ENCODE measurements at regions not wholly inside any gene's neighbourhood (a gene's known extent, or its start where the extent isn't known, plus 50 kb on each side); places are given as distances from the start of the nearest gene placed in this dataset.

DNA sequence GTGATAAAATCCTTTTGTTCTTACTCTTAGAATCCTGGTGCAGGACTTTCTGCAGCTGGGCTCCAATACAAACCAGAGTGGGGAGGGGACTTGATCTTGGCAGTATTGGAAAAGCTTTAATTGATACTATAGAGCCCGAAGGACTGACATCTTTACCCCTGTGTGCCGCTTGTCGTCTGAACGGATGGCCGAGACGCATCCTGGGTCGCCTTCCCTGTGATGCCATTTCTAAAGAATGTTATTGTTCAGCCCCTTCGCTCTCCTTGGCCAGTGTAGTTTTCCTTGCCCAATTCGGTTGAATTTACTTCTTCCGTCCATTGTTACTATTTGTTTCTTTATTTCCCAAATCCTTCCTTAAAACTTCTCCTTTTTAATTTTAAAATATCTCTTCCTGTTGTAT is 80.9 kb downstream of the CLDN34 start:
- H3K27me3 ChIP-seq (ENCODE audit: insufficient read depth in 3 of 3, low read length in 2 of 3), result no peaks in the 10 kb centered on the region
- WGBS, 3 donors, result 46 to 66% (median 56%) methylated on average over 9 to 10 of the region's 10 CpGs
- ATAC-seq (no peak), DNase-seq (no peak)
- intact Hi-C loops (cut with DNase I), result no loop called here
- TF ChIP-seq, protein P1, sequence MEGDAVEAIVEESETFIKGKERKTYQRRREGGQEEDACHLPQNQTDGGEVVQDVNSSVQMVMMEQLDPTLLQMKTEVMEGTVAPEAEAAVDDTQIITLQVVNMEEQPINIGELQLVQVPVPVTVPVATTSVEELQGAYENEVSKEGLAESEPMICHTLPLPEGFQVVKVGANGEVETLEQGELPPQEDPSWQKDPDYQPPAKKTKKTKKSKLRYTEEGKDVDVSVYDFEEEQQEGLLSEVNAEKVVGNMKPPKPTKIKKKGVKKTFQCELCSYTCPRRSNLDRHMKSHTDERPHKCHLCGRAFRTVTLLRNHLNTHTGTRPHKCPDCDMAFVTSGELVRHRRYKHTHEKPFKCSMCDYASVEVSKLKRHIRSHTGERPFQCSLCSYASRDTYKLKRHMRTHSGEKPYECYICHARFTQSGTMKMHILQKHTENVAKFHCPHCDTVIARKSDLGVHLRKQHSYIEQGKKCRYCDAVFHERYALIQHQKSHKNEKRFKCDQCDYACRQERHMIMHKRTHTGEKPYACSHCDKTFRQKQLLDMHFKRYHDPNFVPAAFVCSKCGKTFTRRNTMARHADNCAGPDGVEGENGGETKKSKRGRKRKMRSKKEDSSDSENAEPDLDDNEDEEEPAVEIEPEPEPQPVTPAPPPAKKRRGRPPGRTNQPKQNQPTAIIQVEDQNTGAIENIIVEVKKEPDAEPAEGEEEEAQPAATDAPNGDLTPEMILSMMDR (IDR thresholded peaks at IDR 0.05), result no peak
- no peaks in the 10 kb centered on the region for H3K9me3 ChIP-seq
- H3K4me3 ChIP-seq, result no peak overlapping the region
- peaks cover 20% of the 10 kb centered on the region for H3K4me1 ChIP-seq
- no peak overlapping the region for H3K27ac ChIP-seq
- no peaks in the 10 kb centered on the region for H3K36me3 ChIP-seq (ENCODE audit: insufficient read depth in 1 of 2, low read depth in 1 of 2)

DNA sequence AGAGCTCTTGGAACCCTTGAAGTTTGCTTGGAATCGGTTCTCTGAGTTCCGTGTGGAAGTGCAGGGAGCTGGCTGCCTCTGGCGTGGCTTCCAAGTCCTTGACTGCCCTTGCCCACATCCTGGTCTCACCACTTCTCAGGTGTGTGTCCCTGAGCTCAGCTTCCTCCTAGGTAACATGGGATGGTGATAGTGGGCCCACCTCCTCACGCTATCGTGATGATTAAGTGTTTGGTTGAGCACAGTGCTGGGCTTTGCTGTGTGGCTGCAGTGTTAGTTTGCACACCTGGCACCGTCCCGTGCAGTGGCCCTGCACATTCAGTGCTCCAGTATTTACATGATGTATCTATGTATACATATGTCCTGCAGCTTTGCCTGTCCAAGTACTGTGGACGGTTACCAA is 81.5 kb downstream of the CLDN34 start:
- intact Hi-C loops (cut with DNase I), result no loop called here
- DNase-seq, result no peak
- TF ChIP-seq, protein P1 (IDR thresholded peaks at IDR 0.05), result no peak
- peaks cover 23% of the 10 kb centered on the region for H3K4me1 ChIP-seq
- no peak for ATAC-seq
- no peak overlapping the region for H3K27ac ChIP-seq
- H3K4me3 ChIP-seq, result no peak overlapping the region
- H3K27me3 ChIP-seq (ENCODE audit: insufficient read depth in 3 of 3, low read length in 2 of 3), result no peaks in the 10 kb centered on the region
- 45 to 66% (median 58%) methylated on average over 7 to 8 of the region's 8 CpGs for WGBS, 3 donors
- no peaks in the 10 kb centered on the region for H3K9me3 ChIP-seq
- no peaks in the 10 kb centered on the region for H3K36me3 ChIP-seq (ENCODE audit: insufficient read depth in 1 of 2, low read depth in 1 of 2)

DNA sequence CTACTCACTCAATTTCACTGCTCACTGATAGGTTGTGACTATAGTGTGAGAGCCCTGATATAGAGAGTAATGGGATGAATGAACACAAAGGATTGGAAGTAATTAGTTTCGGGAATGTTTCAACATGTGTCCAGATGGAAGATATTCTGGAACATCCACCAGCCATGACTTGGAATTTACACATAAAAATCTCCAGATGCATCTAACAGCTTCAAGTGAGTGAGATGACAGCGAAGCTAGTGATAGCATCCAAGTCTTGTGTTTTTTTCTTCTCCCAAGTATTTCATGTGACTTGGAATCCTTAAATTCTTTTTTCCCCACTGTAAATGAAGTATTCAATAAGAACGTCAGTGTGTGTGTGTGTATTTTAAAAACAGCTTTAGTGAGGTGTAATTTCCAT is 82.1 kb downstream of the CLDN34 start:
- intact Hi-C loops (cut with DNase I), result no loop called here
- whole genome bisulfite sequencing, 3 donors, result 65 to 72% (median 69%) methylated on average over 3 of the region's 3 CpGs
- ATAC-seq (no peak), DNase-seq (no peak)
- Histone ChIP-seq H3K4me1 (peaks cover 24% of the 10 kb centered on the region), H3K27me3 (ENCODE audit: insufficient read depth in 3 of 3, low read length in 2 of 3) (no peaks in the 10 kb centered on the region), H3K4me3 (no peak overlapping the region), H3K27ac (no peak overlapping the region), H3K9me3 (no peaks in the 10 kb centered on the region), H3K36me3 (ENCODE audit: insufficient read depth in 1 of 2, low read depth in 1 of 2) (no peaks in the 10 kb centered on the region)
- TF ChIP-seq, protein P1 (IDR thresholded peaks at IDR 0.05), result no peak

DNA sequence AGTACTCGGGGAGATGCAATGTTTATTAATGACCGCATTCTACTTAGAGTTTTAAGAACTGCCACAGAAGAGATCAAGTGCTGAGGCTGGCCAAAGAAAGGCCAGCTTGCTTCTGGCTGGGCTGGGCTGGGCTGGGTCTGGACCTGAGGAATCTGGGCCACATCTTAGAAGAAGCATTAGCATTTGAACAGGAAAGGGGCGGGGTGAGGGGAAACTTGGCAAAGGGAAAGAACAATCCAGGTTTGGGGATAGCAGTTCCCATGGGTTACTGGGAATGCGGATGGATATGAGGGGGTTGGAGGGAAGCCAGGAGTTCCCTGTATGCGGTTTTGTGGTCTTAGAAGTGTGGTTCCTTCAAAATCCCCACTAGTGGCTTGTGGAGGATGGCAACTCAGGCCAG is 83.3 kb downstream of the CLDN34 start:
- DNase-seq (peak in 1 of 2 donors; percentile 56), ATAC-seq (no peak)
- intact Hi-C loops (cut with DNase I), result no loop called here
- Histone ChIP-seq H3K27ac (no peak overlapping the region), H3K4me1 (peaks cover 24% of the 10 kb centered on the region), H3K36me3 (ENCODE audit: insufficient read depth in 1 of 2, low read depth in 1 of 2) (no peaks in the 10 kb centered on the region), H3K27me3 (ENCODE audit: insufficient read depth in 3 of 3, low read length in 2 of 3) (no peaks in the 10 kb centered on the region), H3K4me3 (no peak overlapping the region), H3K9me3 (no peaks in the 10 kb centered on the region)
- 53 to 80% (median 80%) methylated on average over 5 of the region's 5 CpGs for WGBS, 3 donors
- TF ChIP-seq, protein P1 (IDR thresholded peaks at IDR 0.05), result no peak

DNA sequence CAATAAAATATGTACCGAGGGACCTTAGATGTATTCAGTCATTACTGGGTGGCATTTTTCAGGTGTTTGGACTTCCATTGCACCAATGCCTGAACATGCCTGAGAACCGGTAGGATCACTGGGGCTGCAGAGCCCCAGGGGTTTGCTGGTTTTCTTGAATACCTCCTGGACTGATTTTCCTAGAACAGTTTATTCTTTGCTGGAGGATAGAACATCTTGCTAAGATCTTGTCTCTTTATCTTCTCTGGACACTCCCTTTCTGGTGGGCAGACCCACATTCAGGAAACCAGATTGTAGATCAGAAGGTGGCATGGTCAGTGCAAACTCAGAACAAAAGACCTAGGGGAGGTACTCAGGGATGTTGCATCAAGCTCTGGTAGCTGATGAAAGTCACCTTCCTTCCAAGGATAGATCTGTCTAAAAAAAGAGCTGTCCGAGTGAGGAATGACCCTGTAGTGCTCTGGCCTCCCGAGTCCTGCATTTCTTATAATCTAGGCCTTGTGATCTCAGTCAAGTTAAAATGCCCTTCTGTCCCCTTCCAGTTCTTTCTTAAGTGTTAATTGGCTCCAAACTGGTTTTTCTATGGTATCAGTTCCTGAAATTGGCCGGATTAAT is 84.8 kb downstream of the CLDN34 start:
- no peak overlapping the region for H3K27ac ChIP-seq

More for the DNA sequence above, 84.8 kb downstream of the CLDN34 start:
- TF ChIP-seq, protein P1 (IDR thresholded peaks at IDR 0.05), result no peak
- Histone ChIP-seq H3K27me3 (ENCODE audit: insufficient read depth in 3 of 3, low read length in 2 of 3) (no peaks in the 10 kb centered on the region), H3K36me3 (ENCODE audit: insufficient read depth in 1 of 2, low read depth in 1 of 2) (no peaks in the 10 kb centered on the region), H3K4me1 (peaks cover 24% of the 10 kb centered on the region), H3K9me3 (no peaks in the 10 kb centered on the region), H3K4me3 (no peak overlapping the region)
- 55 to 59% (median 55%) methylated on average over 5 of the region's 5 CpGs for WGBS, 3 donors
- ATAC-seq (peak in 2 of 4 donors; percentile 43 to 54), DNase-seq (no peak)
- intact Hi-C loops (cut with DNase I), result no loop called here
